Hematopoietic multipotent progenitor cell treated with erythropoietin and hydrocortisone succinate and interleukin-3 and kit ligand, for 15 days (in vitro differentiated cells): ENCODE measurements at regions not wholly inside any gene's neighbourhood (a gene's known extent, or its start where the extent isn't known, plus 50 kb on each side); places are given as distances from the start of the nearest gene placed in this dataset.

Experiments used
- DNase-seq: peaks from one replicate; pipeline ENCODE4 v3.0.0-alpha.2; 2015; ENCODE audit warnings: low spot score

- DNase-seq: no peak
These were observed 51.0 kb upstream of the PICALM start for GRCh38 chr11:86119906-86120305.

GRCh38 chr11:86119077-86119476, 50.2 kb upstream of the PICALM start:
- DNase-seq: no peak
